ENCODE measurements at regions not wholly inside any gene's neighbourhood (a gene's known extent, or its start where the extent isn't known, plus 50 kb on each side); places are given as distances from the start of the nearest gene placed in this dataset.
A peak's percentile ranks its signal among the peaks of the same experiment; 100 is the strongest.

DNA sequence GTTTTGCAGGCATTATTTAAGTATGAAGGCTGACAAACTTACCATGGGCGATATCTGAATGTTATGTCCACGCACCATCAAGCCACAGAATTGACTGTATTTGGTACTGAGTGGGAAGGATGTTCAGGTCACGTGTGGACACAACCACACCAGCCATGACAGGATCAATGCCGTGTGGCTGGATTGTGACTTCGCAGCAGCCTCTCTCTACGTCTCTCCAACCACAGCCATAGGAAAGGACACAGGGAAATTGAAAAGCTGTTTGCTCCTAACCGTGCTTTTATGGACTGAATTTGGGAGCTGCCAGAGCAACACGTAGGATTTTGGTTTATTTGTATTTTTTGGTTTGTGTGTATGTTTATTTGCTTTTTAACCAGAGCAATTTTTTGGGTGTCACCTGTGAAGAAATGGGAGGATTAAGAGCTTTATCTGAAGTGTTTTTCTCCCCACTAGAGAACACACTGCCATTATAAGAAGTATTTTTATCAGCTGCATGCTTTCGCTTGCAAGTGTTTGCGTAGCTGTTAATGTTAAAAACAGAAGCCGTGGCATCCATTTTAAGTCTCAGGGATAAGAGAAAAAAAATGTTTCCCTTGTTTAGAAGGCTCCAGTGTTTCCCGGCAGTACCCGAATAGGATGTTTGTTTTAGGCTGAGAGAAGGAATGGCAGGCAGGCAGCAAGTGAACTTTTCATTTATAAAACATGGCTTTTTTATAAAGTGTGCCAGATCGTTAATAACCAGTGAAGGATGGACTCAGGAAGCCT is 401.1 kb upstream of the NFE2L3 start:
- peak; percentile 14 for DNase-seq (ENCODE audit: low spot score)

- no peak for DNase-seq (ENCODE audit: low spot score)
Measured at GRCh38 chr7:25752154-25752553, 399.8 kb upstream of the NFE2L3 start.

GRCh38 chr7:25752967-25753791 is 398.8 kb upstream of the NFE2L3 start:
- DNase-seq (ENCODE audit: low spot score) = no peak

DNA sequence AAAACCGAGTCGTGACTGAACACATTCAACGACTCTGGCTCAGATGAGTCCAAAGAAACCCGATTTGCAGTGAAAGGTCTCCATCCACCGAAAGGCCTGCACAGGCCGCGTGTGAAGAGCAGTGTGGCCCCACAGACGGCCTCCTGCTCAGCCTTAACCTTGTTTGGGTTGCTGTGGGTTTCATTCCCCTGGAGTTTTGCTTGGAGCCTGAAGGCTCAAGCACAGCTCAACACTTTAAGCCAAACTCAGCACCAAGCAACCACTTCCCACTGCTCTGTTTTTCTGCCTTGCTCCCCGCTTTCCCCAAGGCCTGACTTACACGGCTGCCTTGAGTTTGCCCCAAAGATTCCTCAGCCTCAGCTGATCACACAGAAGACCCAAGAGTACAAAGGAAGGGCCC is 398.2 kb upstream of the NFE2L3 start:
- no peak for DNase-seq (ENCODE audit: low spot score)

GRCh38 chr7:25754333-25754732 is 397.7 kb upstream of the NFE2L3 start:
- no peak for DNase-seq (ENCODE audit: low spot score)

GRCh38 chr7:25754751-25755150 is 397.2 kb upstream of the NFE2L3 start:
- DNase-seq (ENCODE audit: low spot score) = no peak

- no peak for DNase-seq (ENCODE audit: low spot score)
Measured at GRCh38 chr7:25756601-25757000, 395.4 kb upstream of the NFE2L3 start.

DNA sequence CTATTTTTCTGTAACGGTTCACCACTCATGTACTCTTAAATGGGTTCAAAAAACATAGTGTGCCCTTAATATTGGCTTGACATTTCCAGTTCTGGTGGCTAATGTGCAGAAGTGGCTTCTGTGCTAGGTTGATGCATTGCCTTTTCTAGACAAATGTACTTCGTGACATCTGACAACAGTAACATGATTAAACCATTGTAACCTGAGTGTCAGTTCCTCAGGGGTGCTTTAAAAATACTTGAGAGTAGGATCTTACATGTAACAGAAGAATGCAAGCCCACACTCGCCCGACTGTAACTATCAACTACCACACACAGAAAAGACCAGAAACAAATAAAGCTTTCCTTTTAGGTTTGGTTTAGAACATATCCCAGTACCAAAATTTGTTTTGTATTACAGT is 393.4 kb upstream of the NFE2L3 start:
- DNase-seq (ENCODE audit: low spot score) = no peak

GRCh38 chr7:25759286-25759685 is 392.7 kb upstream of the NFE2L3 start:
- DNase-seq (ENCODE audit: low spot score) = no peak

DNA sequence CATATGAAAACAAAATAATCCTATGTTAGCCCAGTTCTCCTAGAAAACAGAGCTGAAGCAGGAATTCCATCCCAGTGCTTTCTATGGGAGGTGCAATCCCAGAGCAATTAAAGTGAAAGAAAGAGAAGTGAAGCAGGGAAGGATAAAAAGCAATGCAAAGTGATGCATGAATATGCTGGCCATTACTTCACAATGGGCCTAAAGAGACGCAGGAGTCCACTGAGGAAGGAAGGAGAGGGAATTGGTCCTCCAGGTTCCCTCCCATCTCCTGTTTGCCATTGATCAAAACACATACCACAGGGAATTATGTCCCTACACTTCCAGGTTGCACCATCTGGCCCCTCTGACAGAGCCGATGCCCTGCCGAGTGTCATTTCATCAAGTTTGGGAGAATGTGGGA is 392.2 kb upstream of the NFE2L3 start:
- DNase-seq (ENCODE audit: low spot score) = no peak

GRCh38 chr7:25762511-25763462 is 389.2 kb upstream of the NFE2L3 start:
- DNase-seq (ENCODE audit: low spot score) = no peak

DNA sequence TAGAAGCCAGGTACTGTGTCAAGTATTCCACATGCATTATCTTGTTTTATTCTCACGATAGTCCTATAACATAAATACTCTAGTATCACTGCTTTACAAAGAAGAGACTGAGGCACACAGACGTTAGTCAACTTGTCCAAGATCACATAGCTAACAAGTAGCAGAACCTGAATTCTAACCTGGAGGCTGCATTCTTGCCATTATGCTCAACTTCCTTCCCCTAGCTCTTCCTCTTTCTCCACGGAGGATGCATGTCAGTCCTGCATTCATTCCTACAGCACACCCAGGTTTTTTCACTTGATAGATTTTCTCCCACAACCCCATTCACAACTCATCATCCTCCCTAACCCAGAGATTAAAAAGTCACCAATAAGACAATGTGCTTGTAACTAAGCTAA is 388.5 kb upstream of the NFE2L3 start:
- no peak for DNase-seq (ENCODE audit: low spot score)

GRCh38 chr7:25765110-25765655 is 386.8 kb upstream of the NFE2L3 start:
- DNase-seq (ENCODE audit: low spot score) = no peak

GRCh38 chr7:25770235-25770634 is 381.8 kb upstream of the NFE2L3 start:
- no peak for DNase-seq (ENCODE audit: low spot score)

DNA sequence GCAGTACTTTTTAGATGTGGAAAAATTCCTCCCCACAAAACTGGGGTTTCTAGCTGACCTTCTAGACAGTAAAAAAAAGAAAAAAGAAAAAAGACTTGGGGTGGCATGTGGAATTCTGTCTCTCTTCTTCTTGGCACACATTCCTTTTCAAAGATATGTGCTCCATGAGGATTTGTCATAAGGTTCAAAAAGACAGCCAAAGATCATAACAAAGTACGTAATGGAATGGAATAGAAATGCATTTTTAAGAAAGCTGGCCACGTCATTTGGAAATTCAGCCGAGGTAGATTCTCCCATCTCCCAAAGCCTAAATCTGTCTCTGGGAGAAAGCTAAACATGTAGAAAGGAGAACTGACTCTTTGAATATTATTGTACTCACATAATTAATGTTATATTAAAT is 381.3 kb upstream of the NFE2L3 start:
- no peak for DNase-seq (ENCODE audit: low spot score)

- DNase-seq (ENCODE audit: low spot score) = no peak
Measured at GRCh38 chr7:25771491-25771890, 380.5 kb upstream of the NFE2L3 start.

DNA sequence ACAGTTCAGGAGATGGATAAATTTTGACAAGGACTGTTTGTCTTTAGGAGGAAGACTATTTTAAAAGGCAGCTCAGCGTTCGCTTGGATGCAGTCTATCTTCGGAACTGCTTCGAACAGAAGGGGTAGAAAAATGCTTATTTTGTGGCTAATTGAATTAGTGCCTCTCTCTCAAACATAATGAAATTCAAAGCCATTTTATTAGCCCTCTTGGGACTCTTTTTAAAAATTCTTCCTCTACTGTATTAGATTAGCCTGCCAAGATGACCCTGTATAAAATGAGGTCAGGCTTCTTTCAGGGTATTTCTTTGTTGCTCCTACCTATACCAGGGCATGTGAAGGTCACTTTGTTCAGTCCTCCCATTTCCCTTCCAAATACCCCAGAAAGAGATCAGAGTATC is 379.2 kb upstream of the NFE2L3 start:
- DNase-seq (ENCODE audit: low spot score) = no peak

GRCh38 chr7:25774675-25775074 is 377.3 kb upstream of the NFE2L3 start:
- DNase-seq (ENCODE audit: low spot score) = no peak

- DNase-seq (ENCODE audit: low spot score) = no peak
Measured at GRCh38 chr7:25775570-25775969, 376.4 kb upstream of the NFE2L3 start.

DNA sequence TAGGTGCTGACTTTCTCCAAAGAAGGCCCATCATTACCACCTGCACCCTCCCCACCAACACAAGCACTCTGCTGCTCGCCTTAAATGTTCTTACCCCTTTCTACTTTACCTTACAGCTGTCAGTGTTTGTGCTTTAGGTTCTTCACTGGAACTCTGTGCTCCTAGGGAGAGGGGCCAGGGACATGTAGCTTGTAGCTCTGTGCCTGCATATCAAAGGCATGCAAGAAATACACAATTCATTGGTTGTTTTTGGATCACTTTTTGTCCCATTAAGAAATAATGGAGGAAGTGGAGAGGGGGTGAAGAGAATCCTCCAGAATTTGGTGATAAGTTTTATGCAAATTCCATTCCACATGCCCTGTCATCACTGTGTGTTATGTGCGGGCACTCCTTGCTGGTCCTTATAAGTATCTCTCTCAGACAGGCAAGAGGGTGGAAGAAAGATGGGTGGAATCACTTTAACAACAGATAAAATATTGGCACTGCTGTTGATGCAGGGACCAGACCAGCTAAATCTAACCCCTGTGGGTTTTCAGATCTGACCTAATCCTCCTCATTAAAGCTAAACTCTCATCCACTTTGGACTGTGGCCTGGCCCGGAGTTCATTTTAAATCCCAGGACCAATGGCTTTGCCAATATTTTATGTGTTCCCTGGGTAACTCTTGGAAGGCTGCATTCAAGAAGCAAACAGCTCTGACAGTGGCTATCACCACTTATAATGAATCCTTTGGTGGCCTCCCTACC is 375.8 kb upstream of the NFE2L3 start:
- DNase-seq (ENCODE audit: low spot score) = no peak

DNA sequence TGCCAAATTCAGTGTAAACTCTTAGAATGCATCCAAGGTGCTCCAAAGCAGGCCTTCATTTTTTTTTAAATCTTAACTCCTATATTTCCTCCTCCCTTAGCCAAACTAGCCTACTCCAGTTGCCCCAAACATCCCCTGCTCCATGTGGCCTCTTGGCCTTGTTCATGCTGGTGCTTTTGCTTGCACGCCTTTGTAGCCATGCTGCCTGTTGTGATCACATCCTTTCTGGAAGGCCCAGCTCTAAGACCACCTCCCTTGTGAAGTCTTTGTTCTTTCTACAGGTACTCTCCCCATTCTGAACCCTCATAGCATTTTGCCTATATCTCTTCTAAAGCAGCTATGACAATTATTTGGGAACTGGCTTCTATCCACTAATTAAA is 375.3 kb upstream of the NFE2L3 start:
- DNase-seq (ENCODE audit: low spot score) = no peak

Data from pons (tissue), 1 donor.